ENCODE measurements at regions not wholly inside any gene's neighbourhood (a gene's known extent, or its start where the extent isn't known, plus 50 kb on each side); places are given as distances from the start of the nearest gene placed in this dataset.
"Not testable (repeated sequence)": the region's sequence is repeated elsewhere in the genome, so short reads cannot be mapped to it uniquely, and the experiment has no call there.

DNA sequence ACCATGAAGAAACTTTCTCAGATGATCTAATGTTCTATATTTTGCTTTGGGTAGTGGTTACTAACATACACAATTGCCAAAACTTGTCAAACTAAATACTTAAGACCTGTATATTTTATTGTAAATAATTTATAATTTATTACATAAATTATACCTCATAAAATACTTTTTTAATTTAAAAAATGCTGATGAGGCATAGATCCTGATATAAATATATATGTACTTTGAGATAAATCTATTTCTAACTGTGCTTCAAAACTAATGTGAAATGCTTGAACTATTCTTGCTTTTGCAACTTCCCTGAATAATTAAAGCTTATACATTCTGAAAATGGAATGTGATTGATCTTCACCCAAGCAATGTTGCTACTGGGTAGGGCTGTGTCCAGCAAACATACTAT, 568.8 kb downstream of the INSC start:
- ChIA-PET POLR2A (interaction anchor here (0.7 kb wide), 1 partner anchor 384 kb away, joined by 3 read pairs; no protein-coding TSS in a partner anchor), CTCF (no interaction called here)
- Mint-ChIP-seq H3K4me3 (ENCODE audit: unreplicated experiment) (no peak overlapping the region), H3K27me3 (ENCODE audit: insufficient read depth, unreplicated experiment) (peaks cover 22% of the 10 kb centered on the region), H3K27ac (ENCODE audit: low read depth, unreplicated experiment) (no peak overlapping the region), H3K4me1 (ENCODE audit: insufficient read depth, unreplicated experiment) (no peaks in the 10 kb centered on the region), H3K36me3 (ENCODE audit: insufficient read depth, unreplicated experiment) (no peaks in the 10 kb centered on the region), H3K9me3 (ENCODE audit: unreplicated experiment) (no peaks in the 10 kb centered on the region)
- TF ChIP-seq, protein P1, sequence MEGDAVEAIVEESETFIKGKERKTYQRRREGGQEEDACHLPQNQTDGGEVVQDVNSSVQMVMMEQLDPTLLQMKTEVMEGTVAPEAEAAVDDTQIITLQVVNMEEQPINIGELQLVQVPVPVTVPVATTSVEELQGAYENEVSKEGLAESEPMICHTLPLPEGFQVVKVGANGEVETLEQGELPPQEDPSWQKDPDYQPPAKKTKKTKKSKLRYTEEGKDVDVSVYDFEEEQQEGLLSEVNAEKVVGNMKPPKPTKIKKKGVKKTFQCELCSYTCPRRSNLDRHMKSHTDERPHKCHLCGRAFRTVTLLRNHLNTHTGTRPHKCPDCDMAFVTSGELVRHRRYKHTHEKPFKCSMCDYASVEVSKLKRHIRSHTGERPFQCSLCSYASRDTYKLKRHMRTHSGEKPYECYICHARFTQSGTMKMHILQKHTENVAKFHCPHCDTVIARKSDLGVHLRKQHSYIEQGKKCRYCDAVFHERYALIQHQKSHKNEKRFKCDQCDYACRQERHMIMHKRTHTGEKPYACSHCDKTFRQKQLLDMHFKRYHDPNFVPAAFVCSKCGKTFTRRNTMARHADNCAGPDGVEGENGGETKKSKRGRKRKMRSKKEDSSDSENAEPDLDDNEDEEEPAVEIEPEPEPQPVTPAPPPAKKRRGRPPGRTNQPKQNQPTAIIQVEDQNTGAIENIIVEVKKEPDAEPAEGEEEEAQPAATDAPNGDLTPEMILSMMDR (IDR thresholded peaks at IDR 0.05; ENCODE audit: unreplicated experiment) = no peak
- no TSS peak for BruUV-seq (replicated peaks)
- no peak for DNase-seq (ENCODE audit: unreplicated experiment)
- intact Hi-C loops (cut with micrococcal nuclease) = no loop called here

DNA sequence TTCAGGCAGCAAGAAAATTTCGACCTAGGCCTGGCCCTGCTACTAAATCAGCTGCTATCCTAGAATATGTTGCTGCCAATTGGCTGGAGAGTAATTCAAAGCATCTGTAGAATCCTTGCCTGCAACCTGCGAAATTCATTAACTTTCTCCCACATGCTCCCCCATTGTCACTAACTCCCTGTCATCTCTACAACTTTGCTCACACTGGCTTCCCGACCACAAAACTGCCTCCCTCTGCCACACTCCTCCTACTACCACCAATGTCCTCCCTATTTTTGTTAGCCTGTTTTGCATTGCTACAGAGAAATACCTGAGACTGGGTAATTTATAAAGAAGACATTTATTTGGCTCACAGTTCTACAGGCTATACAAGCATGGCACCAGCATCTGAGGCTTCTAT, 570.6 kb downstream of the INSC start:
- Mint-ChIP-seq H3K36me3 (ENCODE audit: insufficient read depth, unreplicated experiment) (no peaks in the 10 kb centered on the region), H3K27me3 (ENCODE audit: insufficient read depth, unreplicated experiment) (peaks cover 19% of the 10 kb centered on the region), H3K27ac (ENCODE audit: low read depth, unreplicated experiment) (no peak overlapping the region), H3K9me3 (ENCODE audit: unreplicated experiment) (no peaks in the 10 kb centered on the region), H3K4me3 (ENCODE audit: unreplicated experiment) (no peak overlapping the region), H3K4me1 (ENCODE audit: insufficient read depth, unreplicated experiment) (no peaks in the 10 kb centered on the region)
- ChIA-PET POLR2A (interaction anchor here (0.6 kb wide), 1 partner anchor 747 kb away, joined by 3 read pairs; no protein-coding TSS in a partner anchor), CTCF (no interaction called here)
- no TSS peak for BruUV-seq (replicated peaks)
- TF ChIP-seq, protein P1 (IDR thresholded peaks at IDR 0.05; ENCODE audit: unreplicated experiment) = no peak
- DNase-seq (ENCODE audit: unreplicated experiment) = no peak
- intact Hi-C loops (cut with micrococcal nuclease) = no loop called here

DNA sequence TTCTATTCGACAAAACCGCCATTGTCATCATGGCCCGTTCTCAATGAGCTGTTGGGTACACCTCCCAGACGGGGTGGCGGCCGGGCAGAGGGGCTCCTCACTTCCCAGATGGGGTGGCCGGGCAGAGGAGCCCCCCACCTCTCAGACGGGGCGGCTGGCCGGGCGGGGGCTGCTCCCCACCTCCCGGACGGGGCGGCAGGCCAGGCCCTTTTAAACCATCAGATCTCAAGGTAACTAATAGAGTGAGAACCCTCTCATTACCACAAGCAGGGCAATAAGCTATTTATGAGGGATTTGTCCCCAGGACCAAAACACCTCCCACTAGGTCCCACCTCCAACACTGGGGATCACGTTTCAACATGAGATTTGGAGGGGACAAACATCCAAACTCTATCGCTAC, 571.5 kb downstream of the INSC start:
- H3K9me3 Mint-ChIP-seq (ENCODE audit: unreplicated experiment); BruUV-seq (replicated peaks); H3K4me3 Mint-ChIP-seq (ENCODE audit: unreplicated experiment); H3K27me3 Mint-ChIP-seq (ENCODE audit: insufficient read depth, unreplicated experiment); H3K4me1 Mint-ChIP-seq (ENCODE audit: insufficient read depth, unreplicated experiment); intact Hi-C loops (cut with micrococcal nuclease); DNase-seq (ENCODE audit: unreplicated experiment); H3K27ac Mint-ChIP-seq (ENCODE audit: low read depth, unreplicated experiment); H3K36me3 Mint-ChIP-seq (ENCODE audit: insufficient read depth, unreplicated experiment); POLR2A ChIA-PET: not testable (repeated sequence)
- CTCF ChIA-PET = interaction anchor here (0.6 kb wide), 1 partner anchor 99 kb away, joined by 4 read pairs; no protein-coding TSS in a partner anchor

DNA sequence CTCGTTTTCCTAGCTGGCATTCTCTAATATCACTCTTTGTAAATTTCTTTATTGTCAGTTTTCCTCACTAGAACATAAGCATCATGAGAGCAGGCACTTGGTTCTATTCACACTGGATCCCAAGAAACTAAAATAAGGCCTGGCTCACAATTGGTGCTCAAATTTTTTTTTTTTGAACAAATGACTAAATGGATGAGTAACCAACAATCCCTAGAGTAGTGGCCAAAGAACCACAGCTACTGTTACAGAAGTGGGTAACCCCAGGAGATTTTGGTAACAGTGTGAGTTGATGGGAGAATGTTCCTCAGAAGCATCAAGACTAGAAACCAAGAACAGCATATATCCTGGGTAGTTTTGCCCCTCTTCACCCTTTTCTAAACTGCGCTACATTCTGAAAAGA, 572.6 kb downstream of the INSC start:
- TF ChIP-seq, protein P1 (IDR thresholded peaks at IDR 0.05; ENCODE audit: unreplicated experiment) = no peak
- H3K9me3 Mint-ChIP-seq (ENCODE audit: unreplicated experiment) = no peaks in the 10 kb centered on the region
- intact Hi-C loops (cut with micrococcal nuclease) = no loop called here
- no TSS peak for BruUV-seq (replicated peaks)
- DNase-seq (ENCODE audit: unreplicated experiment) = no peak
- peaks cover 9% of the 10 kb centered on the region for H3K27me3 Mint-ChIP-seq (ENCODE audit: insufficient read depth, unreplicated experiment)
- POLR2A ChIA-PET = interaction anchor here (0.7 kb wide), 1 partner anchor 1677 kb away, joined by 3 read pairs; no protein-coding TSS in a partner anchor
- H3K27ac Mint-ChIP-seq (ENCODE audit: low read depth, unreplicated experiment) = no peak overlapping the region
- no peaks in the 10 kb centered on the region for H3K4me1 Mint-ChIP-seq (ENCODE audit: insufficient read depth, unreplicated experiment)
- H3K36me3 Mint-ChIP-seq (ENCODE audit: insufficient read depth, unreplicated experiment) = no peaks in the 10 kb centered on the region
- CTCF ChIA-PET = interaction anchor here (0.7 kb wide), 1 partner anchor 40 kb away, joined by 3 read pairs; no protein-coding TSS in a partner anchor
- no peak overlapping the region for H3K4me3 Mint-ChIP-seq (ENCODE audit: unreplicated experiment)

DNA sequence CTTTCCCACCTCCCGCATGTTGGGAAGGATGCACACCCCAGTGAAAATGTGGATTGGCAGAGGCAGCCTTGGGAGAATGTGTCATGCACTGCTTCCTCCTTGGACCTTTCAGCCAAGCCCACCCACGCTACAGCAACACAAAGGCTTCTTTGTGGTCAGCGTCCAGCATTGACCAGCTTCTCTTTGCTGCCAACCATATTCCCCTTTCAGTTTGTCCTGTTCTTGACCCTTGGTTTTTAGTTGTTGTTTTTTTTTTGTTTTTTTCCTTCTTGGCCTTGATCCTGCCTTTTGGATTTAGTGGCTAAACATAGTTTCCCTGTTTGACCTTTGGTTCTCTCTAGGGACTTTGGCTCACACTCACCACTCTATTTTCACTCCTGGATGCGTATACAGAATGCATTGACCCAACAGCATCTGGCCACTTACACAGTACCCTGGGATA, 573.6 kb downstream of the INSC start:
- CTCF ChIA-PET = interaction anchor here (0.6 kb wide), 1 partner anchor 14 kb away, joined by 4 read pairs; no protein-coding TSS in a partner anchor

More for the DNA sequence above, 573.6 kb downstream of the INSC start:
- POLR2A ChIA-PET = no interaction called here
- BruUV-seq (replicated peaks) = no TSS peak
- Mint-ChIP-seq H3K27ac (ENCODE audit: low read depth, unreplicated experiment) (no peak overlapping the region), H3K9me3 (ENCODE audit: unreplicated experiment) (no peaks in the 10 kb centered on the region), H3K36me3 (ENCODE audit: insufficient read depth, unreplicated experiment) (no peaks in the 10 kb centered on the region), H3K27me3 (ENCODE audit: insufficient read depth, unreplicated experiment) (peaks cover 9% of the 10 kb centered on the region), H3K4me1 (ENCODE audit: insufficient read depth, unreplicated experiment) (no peaks in the 10 kb centered on the region), H3K4me3 (ENCODE audit: unreplicated experiment) (no peak overlapping the region)
- intact Hi-C loops (cut with micrococcal nuclease) = no loop called here
- TF ChIP-seq, protein P1 (IDR thresholded peaks at IDR 0.05; ENCODE audit: unreplicated experiment) = no peak
- DNase-seq (ENCODE audit: unreplicated experiment) = no peak
